ENCODE measurements at regions not wholly inside any gene's neighbourhood (a gene's known extent, or its start where the extent isn't known, plus 50 kb on each side); places are given as distances from the start of the nearest gene placed in this dataset.

DNA sequence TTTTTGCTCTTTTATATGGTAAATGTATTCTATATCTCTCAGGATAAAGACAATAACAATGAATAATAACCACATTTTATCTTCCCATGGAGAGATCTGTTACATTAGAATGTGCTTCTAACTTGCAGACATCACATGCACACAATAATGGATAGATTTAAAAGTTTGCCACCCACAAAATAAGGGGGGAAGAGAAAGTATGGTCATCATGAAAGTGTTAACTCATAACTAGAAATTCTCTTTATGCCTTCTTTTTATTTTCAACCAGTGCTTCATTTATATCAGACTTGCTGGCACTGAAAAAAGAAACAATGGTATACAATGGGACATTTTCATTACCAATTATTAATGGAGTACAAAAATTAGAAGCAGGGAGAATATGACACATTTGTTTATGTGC is 470.0 kb downstream of the FAT4 start:
- TF ChIP-seq, protein P1, sequence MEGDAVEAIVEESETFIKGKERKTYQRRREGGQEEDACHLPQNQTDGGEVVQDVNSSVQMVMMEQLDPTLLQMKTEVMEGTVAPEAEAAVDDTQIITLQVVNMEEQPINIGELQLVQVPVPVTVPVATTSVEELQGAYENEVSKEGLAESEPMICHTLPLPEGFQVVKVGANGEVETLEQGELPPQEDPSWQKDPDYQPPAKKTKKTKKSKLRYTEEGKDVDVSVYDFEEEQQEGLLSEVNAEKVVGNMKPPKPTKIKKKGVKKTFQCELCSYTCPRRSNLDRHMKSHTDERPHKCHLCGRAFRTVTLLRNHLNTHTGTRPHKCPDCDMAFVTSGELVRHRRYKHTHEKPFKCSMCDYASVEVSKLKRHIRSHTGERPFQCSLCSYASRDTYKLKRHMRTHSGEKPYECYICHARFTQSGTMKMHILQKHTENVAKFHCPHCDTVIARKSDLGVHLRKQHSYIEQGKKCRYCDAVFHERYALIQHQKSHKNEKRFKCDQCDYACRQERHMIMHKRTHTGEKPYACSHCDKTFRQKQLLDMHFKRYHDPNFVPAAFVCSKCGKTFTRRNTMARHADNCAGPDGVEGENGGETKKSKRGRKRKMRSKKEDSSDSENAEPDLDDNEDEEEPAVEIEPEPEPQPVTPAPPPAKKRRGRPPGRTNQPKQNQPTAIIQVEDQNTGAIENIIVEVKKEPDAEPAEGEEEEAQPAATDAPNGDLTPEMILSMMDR (IDR thresholded peaks at IDR 0.05; ENCODE audit: control extremely low read depth, extremely low read depth): no peak
- Histone ChIP-seq H3K27ac (ENCODE audit: low read depth in 1 of 2, low read length in 1 of 2) (no peak overlapping the region), H3K27me3 (ENCODE audit: control insufficient read depth in 3 of 3, insufficient read depth in 3 of 3, low read length in 2 of 3) (no peaks in the 10 kb centered on the region), H3K4me1 (ENCODE audit: control insufficient read depth in 5 of 5, insufficient read depth in 5 of 5, low read length in 5 of 5) (peaks cover 0 to 25% (median 0%) of the 10 kb centered on the region in 5 donors), H3K4me3 (no peak overlapping the region), H3K9me3 (ENCODE audit: control insufficient read depth in 4 of 4, insufficient read depth in 3 of 4, low read length in 3 of 4) (no peaks in the 10 kb centered on the region), H3K9ac (ENCODE audit: insufficient read depth in 1 of 2, low read length in 2 of 2) (no peak overlapping the region), H3K36me3 (ENCODE audit: control insufficient read depth in 4 of 4, insufficient read depth in 4 of 4, low read length in 4 of 4) (no peaks in the 10 kb centered on the region)
- ATAC-seq (ENCODE audit: insufficient read depth, low FRiP score): no peak
- DNase-seq: no peak

DNA sequence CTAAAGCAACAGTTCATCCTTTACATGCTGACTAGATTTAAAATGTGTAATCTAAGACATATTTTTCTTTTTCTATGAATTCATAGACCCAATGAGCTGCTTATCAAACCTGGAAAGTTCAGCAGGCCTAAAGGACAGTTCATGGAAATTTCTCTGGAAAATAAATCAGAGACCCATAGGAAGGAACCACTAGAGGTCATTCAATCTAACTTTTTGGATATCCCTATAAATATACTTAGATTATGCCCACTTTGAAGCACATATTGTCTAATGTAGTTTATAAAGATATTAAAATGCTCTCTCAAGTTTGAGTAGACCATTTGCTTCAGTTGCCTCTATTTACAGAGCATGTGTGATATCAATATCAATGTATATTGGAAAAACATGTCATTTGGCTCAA is 473.0 kb downstream of the FAT4 start:
- no peaks in the 10 kb centered on the region for H3K9me3 ChIP-seq (ENCODE audit: control insufficient read depth in 4 of 4, insufficient read depth in 3 of 4, low read length in 3 of 4)
- no peaks in the 10 kb centered on the region for H3K36me3 ChIP-seq (ENCODE audit: control insufficient read depth in 4 of 4, insufficient read depth in 4 of 4, low read length in 4 of 4)
- peaks cover 0 to 2% (median 0%) of the 10 kb centered on the region in 5 donors for H3K4me1 ChIP-seq (ENCODE audit: control insufficient read depth in 5 of 5, insufficient read depth in 5 of 5, low read length in 5 of 5)
- no peak overlapping the region for H3K9ac ChIP-seq (ENCODE audit: insufficient read depth in 1 of 2, low read length in 2 of 2)
- peak in 1 of 3 donors; percentile 25 for DNase-seq
- no peak overlapping the region for H3K27ac ChIP-seq (ENCODE audit: low read depth in 1 of 2, low read length in 1 of 2)
- TF ChIP-seq, protein P1 (IDR thresholded peaks at IDR 0.05; ENCODE audit: control extremely low read depth, extremely low read depth): no peak
- no peaks in the 10 kb centered on the region for H3K27me3 ChIP-seq (ENCODE audit: control insufficient read depth in 3 of 3, insufficient read depth in 3 of 3, low read length in 2 of 3)
- no peak overlapping the region for H3K4me3 ChIP-seq
- no peak for ATAC-seq (ENCODE audit: insufficient read depth, low FRiP score)

DNA sequence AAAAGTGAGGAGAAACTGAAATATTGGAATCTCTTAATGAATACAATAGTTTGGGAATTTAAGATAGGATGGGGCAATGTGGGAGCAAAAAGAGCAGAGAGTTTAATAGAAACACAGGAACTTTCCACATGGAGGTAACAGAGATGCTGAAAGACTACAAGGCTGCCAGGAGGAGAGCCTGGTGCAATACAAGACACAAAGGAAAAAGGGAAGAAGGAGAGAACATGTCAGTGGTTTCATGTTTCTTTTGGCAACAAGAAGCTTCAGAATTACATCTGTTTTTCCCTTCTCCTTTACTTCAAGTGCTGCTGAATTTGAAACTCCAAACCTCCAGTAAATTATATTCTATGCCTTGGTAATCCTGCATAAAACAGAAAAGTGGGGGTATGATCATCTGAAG is 474.3 kb downstream of the FAT4 start:
- no peak for ATAC-seq (ENCODE audit: insufficient read depth, low FRiP score)
- Histone ChIP-seq H3K36me3 (ENCODE audit: control insufficient read depth in 4 of 4, insufficient read depth in 4 of 4, low read length in 4 of 4) (no peaks in the 10 kb centered on the region), H3K4me1 (ENCODE audit: control insufficient read depth in 5 of 5, insufficient read depth in 5 of 5, low read length in 5 of 5) (no peaks in the 10 kb centered on the region), H3K27ac (ENCODE audit: low read depth in 1 of 2, low read length in 1 of 2) (no peak overlapping the region), H3K9me3 (ENCODE audit: control insufficient read depth in 4 of 4, insufficient read depth in 3 of 4, low read length in 3 of 4) (no peaks in the 10 kb centered on the region), H3K27me3 (ENCODE audit: control insufficient read depth in 3 of 3, insufficient read depth in 3 of 3, low read length in 2 of 3) (no peaks in the 10 kb centered on the region), H3K9ac (ENCODE audit: insufficient read depth in 1 of 2, low read length in 2 of 2) (no peak overlapping the region), H3K4me3 (no peak overlapping the region)
- TF ChIP-seq, protein P1 (IDR thresholded peaks at IDR 0.05; ENCODE audit: control extremely low read depth, extremely low read depth): no peak
- no peak for DNase-seq

DNA sequence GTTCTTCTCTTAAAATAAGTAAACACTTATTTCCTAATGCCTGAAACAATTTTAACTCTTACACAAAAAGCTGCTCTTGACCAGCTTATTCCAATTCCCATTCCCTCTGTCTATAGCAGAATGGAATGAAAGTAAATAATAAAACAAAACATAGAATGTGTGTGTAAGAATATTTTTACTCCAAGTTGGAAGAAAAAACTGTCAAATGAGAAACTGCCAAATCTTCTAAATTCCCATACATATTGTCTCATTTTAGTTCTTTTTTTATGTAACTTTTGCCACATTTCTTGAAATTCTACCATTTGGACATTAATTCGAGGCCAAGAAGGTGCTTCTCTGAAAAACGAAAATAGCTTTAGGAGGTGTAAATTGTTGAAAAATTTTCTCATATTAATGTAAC is 477.1 kb downstream of the FAT4 start:
- Histone ChIP-seq H3K36me3 (ENCODE audit: control insufficient read depth in 4 of 4, insufficient read depth in 4 of 4, low read length in 4 of 4) (no peaks in the 10 kb centered on the region), H3K4me1 (ENCODE audit: control insufficient read depth in 5 of 5, insufficient read depth in 5 of 5, low read length in 5 of 5) (peaks cover 0 to 19% (median 0%) of the 10 kb centered on the region in 5 donors), H3K4me3 (no peak overlapping the region), H3K27me3 (ENCODE audit: control insufficient read depth in 3 of 3, insufficient read depth in 3 of 3, low read length in 2 of 3) (no peaks in the 10 kb centered on the region), H3K9ac (ENCODE audit: insufficient read depth in 1 of 2, low read length in 2 of 2) (no peak overlapping the region), H3K27ac (ENCODE audit: low read depth in 1 of 2, low read length in 1 of 2) (no peak overlapping the region), H3K9me3 (ENCODE audit: control insufficient read depth in 4 of 4, insufficient read depth in 3 of 4, low read length in 3 of 4) (no peaks in the 10 kb centered on the region)
- TF ChIP-seq, protein P1 (IDR thresholded peaks at IDR 0.05; ENCODE audit: control extremely low read depth, extremely low read depth): no peak
- ATAC-seq (ENCODE audit: insufficient read depth, low FRiP score) (no peak), DNase-seq (no peak)
- 89 to 90% methylated on average over 2 of the region's 2 CpGs for WGBS, 2 donors

All from lung (tissue), 11 donors.